HepG2 (cell line): ENCODE measurements at regions not wholly inside any gene's neighbourhood (a gene's known extent, or its start where the extent isn't known, plus 50 kb on each side); places are given as distances from the start of the nearest gene placed in this dataset.

Experiments used
- ATAC-seq: fragments of 200-7000 bp; cut with Tn5 transposase; 3 replicates; pipeline ENCODE4 v1.9.1; 2020; ENCODE audit warnings: mild to moderate bottlenecking, moderate library complexity
- BruUV-seq: library from RNA; stranded (reverse); fragments of 400-500 nt; replicated peaks from 2 replicates; lab custom pipeline; 2021; lab: Mats Ljungman, UMichigan
- CTCF ChIA-PET: fragments of 300-600 bp; formaldehyde crosslinking; extraction: SDS; loops from one replicate; lab custom pipeline; 2021; ENCODE audit warnings: low total read pairs, inconsistent platforms, low intra/inter-chr PET ratio; lab: Yijun Ruan, JAX
- POLR2A ChIA-PET: fragments of 350-600 bp; sonication (Branson Sonifier 250); formaldehyde crosslinking; loops from one replicate; lab custom pipeline; 2020; ENCODE audit warnings: antibody characterized with exemption, inconsistent platforms; lab: Yijun Ruan, JAX
- DNase-seq: peaks from one replicate; pipeline ENCODE4 v3.0.0-alpha.2; 2015; ENCODE audit warnings: low spot score
- FAIRE-seq: peaks from 3 replicates; lab custom pipeline; 2011; peaks lifted over from hg19 to GRCh38; lab: Jason Lieb, UNC
- H2AFZ ChIP-seq: one replicate; pipeline ENCODE4 v1.6.1; 2011; ENCODE audit warnings: low read length, inconsistent platforms
- H3K27ac ChIP-seq: fragments of 300-600 bp; 3 replicates; pipeline ENCODE4 v1.8.0; 2011; ENCODE audit warnings: mixed run types, mild to moderate bottlenecking, mixed read lengths, low read length, inconsistent platforms; ENCODE audit not compliant: insufficient read depth; ENCODE audit errors: extremely low read length
- H3K27me3 ChIP-seq, 2 experiments: fragments of 200-600 bp in 1 of 2; 2 replicates in 1 of 2; 3 replicates in 1 of 2; pipeline versions ENCODE4 v1.6.0 to v1.8.0; 2011; ENCODE audit warnings: low read length in 2 of 2, mild to moderate bottlenecking in 2 of 2, moderate library complexity in 2 of 2, inconsistent platforms in 1 of 2; ENCODE audit not compliant: insufficient read depth in 2 of 2, control insufficient read depth in 1 of 2
- H3K36me3 ChIP-seq, 2 experiments: fragments of 200-600 bp in 1 of 2; replicated peaks in 1 of 2; 2 replicates in 1 of 2; 3 replicates in 1 of 2; pipeline versions ENCODE4 v1.5.1 to v1.8.0; 2011; ENCODE audit warnings: low read length in 2 of 2, inconsistent platforms in 1 of 2; ENCODE audit not compliant: insufficient read depth in 2 of 2, control insufficient read depth in 1 of 2
- H3K4me1 ChIP-seq: 2 replicates; pipeline ENCODE4 v1.5.1; 2012; ENCODE audit warnings: low read length, inconsistent platforms; ENCODE audit not compliant: insufficient read depth
- H3K4me2 ChIP-seq: 2 replicates; pipeline ENCODE4 v1.6.0; 2011; ENCODE audit warnings: low read depth, low read length, inconsistent platforms
- H3K4me3 ChIP-seq, 3 experiments: fragments of 200-600 bp in 1 of 3; sonication (generic), shearing (Covaris generic) in 1 of 3; replicated peaks in 1 of 3; 2 replicates each; pipeline ENCODE4 v1.5.1; 2011 to 2016; ENCODE audit warnings: low read length in 3 of 3, inconsistent platforms in 2 of 3, low read depth in 2 of 3, mild to moderate bottlenecking in 2 of 3, control low read depth in 1 of 3, mixed read lengths in 1 of 3; ENCODE audit not compliant: insufficient read depth in 1 of 3
- H3K79me2 ChIP-seq: one replicate; pipeline ENCODE4 v1.6.1; 2011; ENCODE audit warnings: low read length, inconsistent platforms; ENCODE audit not compliant: insufficient read depth
- H3K9ac ChIP-seq: 2 replicates; pipeline ENCODE4 v1.6.0; 2011; ENCODE audit warnings: mild to moderate bottlenecking, low read depth, low read length, inconsistent platforms; ENCODE audit not compliant: insufficient read depth
- H3K9me3 ChIP-seq: 2 replicates; pipeline ENCODE4 v1.5.1; 2012; ENCODE audit warnings: mild to moderate bottlenecking, low read length
- H4K20me1 ChIP-seq: 2 replicates; pipeline ENCODE4 v1.6.0; 2011; ENCODE audit warnings: inconsistent platforms, mild to moderate bottlenecking, low read length, moderate library complexity; ENCODE audit not compliant: insufficient read depth
- DMAP1 ChIP-seq: IDR thresholded peaks from 2 replicates; pipeline ENCODE4 v1.6.1; 2016
- KDM3A ChIP-seq: IDR thresholded peaks from 2 replicates; pipeline ENCODE4 v1.6.1; 2018; ENCODE audit warnings: low read depth, missing compliant biosample characterization
- WGBS: methylation state at CpG from one replicate; pipeline ENCODE4 v1.1.6; 2017; ENCODE audit warnings: low lambda C conversion rate; 5-methylcytosine and 5-hydroxymethylcytosine counted together
- in situ Hi-C: cut with HindIII; loops from 2 replicates; pipeline ENCODE4 v1.10.0; 2017; ENCODE audit warnings: low pct_unique_long_range_greater_than_20kb; ENCODE audit not compliant: extremely low pct_ligation_motif_present
- intact Hi-C: fragments of 100-400 bp; cut with micrococcal nuclease; formaldehyde crosslinking; loops from one replicate; pipeline ENCODE4 v1.10.0; 2022; ENCODE audit not compliant: unreplicated experiment

- ATAC-seq: no peak
- Histone ChIP-seq H3K36me3 (no peaks in the 10 kb centered on the region), H4K20me1 (no peaks in the 10 kb centered on the region), H2AFZ (no peak overlapping the region), H3K27ac (no peak overlapping the region), H3K4me3 (no peak overlapping the region), H3K4me1 (peaks cover 10% of the 10 kb centered on the region), H3K9me3 (no peaks in the 10 kb centered on the region), H3K4me2 (no peak overlapping the region), H3K27me3 (no peaks in the 10 kb centered on the region; a peak in 1 of 5 replicates), H3K9ac (no peak overlapping the region), H3K79me2 (no peaks in the 10 kb centered on the region)
- DNase-seq: no peak
- no peak for FAIRE-seq
- POLR2A ChIA-PET: no interaction called here
- WGBS: 54% methylated on average over 5 of the region's 6 CpGs
- TF ChIP-seq KDM3A (CRISPR knock-in tag): no peak
- TF ChIP-seq DMAP1 (CRISPR knock-in tag): no peak
- BruUV-seq: no TSS peak
- in situ Hi-C loops (no loop called here), intact Hi-C loops (no loop called here)
- CTCF ChIA-PET: no interaction called here
These were observed 51.6 kb upstream of the THUMPD3 start for GRCh38 chr3:9311228-9311627.
